ENCODE measurements at regions not wholly inside any gene's neighbourhood (a gene's known extent, or its start where the extent isn't known, plus 50 kb on each side); places are given as distances from the start of the nearest gene placed in this dataset.
"Not testable (repeated sequence)": the region's sequence is repeated elsewhere in the genome, so short reads cannot be mapped to it uniquely, and the experiment has no call there.

DNA sequence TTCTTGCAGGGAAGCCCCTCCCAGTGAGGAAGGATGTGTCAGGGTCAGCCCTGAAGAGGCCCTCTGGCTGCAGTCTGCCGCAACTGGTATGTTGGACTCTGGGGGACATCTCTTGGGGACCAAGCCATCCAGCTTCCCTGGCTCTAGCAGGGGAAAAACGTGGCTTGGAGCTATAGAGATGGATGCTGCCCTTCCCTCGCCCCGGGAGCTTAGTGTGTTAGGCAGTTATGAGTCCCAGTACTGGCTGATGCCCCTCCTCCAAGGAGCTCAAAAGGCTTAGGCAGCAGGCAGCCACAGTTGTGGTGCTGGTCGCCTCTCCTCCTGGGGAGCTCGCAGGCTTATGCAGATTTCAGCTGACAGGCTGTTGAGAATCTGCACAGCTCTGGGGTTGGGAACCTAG is 353.1 kb upstream of the GBE1 start:
- Histone ChIP-seq H3K27ac (ENCODE audit: low read depth in 1 of 2, low read length in 2 of 2) (no peak overlapping the region), H3K4me3 (replicated peaks in 1 of 3; ENCODE audit: low read depth in 2 of 3, low read length in 3 of 3) (no peak overlapping the region), H3K9me3 (replicated peaks in 1 of 2; ENCODE audit: control insufficient read depth in 1 of 2, insufficient read depth in 1 of 2, low read length in 2 of 2) (peaks cover 20 to 25% of the 10 kb centered on the region in 2 donors), H3K36me3 (replicated peaks in 1 of 2; ENCODE audit: control insufficient read depth in 1 of 2, insufficient read depth in 2 of 2, low read length in 2 of 2) (no peaks in the 10 kb centered on the region), H3K79me2 (ENCODE audit: insufficient read depth, low read length) (no peaks in the 10 kb centered on the region), H4K20me1 (ENCODE audit: insufficient read depth, low read length) (no peaks in the 10 kb centered on the region), H3K9ac (ENCODE audit: insufficient read depth, low read length, poor library complexity, severe bottlenecking) (no peak overlapping the region), H3K4me2 (replicated peaks; ENCODE audit: extremely low read depth, low read length, poor library complexity, severe bottlenecking) (no peak overlapping the region), H3K27me3 (ENCODE audit: control insufficient read depth in 2 of 2, insufficient read depth in 2 of 2, low read length in 2 of 2) (no peaks in the 10 kb centered on the region), H2AFZ (ENCODE audit: insufficient read depth, low read depth, low read length, poor library complexity, severe bottlenecking) (no peak overlapping the region), H3K4me1 (ENCODE audit: control insufficient read depth in 1 of 2, insufficient read depth in 2 of 2, low read length in 2 of 2) (no peaks in the 10 kb centered on the region)
- DNase-seq = no peak
- intact Hi-C loops (cut with micrococcal nuclease) = no loop called here
- Mint-ChIP-seq H3K36me3 (no peaks in the 10 kb centered on the region), H3K4me1 (no peaks in the 10 kb centered on the region), H3K4me3 (no peak overlapping the region), H3K27me3 (ENCODE audit: low read depth in 3 of 3) (no peaks in the 10 kb centered on the region), H3K9me3 (peaks cover 27 to 36% (median 29%) of the 10 kb centered on the region in 7 donors), H3K27ac (no peak overlapping the region)
- TF ChIP-seq, protein P1, sequence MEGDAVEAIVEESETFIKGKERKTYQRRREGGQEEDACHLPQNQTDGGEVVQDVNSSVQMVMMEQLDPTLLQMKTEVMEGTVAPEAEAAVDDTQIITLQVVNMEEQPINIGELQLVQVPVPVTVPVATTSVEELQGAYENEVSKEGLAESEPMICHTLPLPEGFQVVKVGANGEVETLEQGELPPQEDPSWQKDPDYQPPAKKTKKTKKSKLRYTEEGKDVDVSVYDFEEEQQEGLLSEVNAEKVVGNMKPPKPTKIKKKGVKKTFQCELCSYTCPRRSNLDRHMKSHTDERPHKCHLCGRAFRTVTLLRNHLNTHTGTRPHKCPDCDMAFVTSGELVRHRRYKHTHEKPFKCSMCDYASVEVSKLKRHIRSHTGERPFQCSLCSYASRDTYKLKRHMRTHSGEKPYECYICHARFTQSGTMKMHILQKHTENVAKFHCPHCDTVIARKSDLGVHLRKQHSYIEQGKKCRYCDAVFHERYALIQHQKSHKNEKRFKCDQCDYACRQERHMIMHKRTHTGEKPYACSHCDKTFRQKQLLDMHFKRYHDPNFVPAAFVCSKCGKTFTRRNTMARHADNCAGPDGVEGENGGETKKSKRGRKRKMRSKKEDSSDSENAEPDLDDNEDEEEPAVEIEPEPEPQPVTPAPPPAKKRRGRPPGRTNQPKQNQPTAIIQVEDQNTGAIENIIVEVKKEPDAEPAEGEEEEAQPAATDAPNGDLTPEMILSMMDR (IDR thresholded peaks at IDR 0.05) = no peak
- 92% methylated on average over 5 of the region's 6 CpGs for WGBS (ENCODE audit: insufficient coverage)

DNA sequence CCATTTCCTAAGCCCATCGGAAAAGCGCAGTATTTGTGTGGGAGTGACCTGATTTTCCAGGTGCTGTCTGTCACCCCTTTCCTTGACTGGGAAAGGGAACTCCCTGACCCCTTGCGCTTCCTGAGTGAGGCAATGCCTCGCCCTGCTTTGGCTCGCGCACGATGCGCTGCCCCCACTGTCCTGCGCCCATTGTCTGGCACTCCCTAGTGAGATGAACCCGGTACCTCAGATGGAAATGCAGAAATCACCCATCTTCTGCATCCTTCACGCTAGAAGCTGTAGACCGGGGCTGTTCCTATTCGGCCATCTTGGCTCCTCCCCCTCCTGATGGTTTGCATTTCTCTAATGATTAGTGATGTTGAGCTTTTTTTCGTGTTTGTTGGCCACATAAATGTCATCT is 349.3 kb upstream of the GBE1 start:
- H2AFZ ChIP-seq (ENCODE audit: insufficient read depth, low read depth, low read length, poor library complexity, severe bottlenecking); intact Hi-C loops (cut with micrococcal nuclease); H3K36me3 Mint-ChIP-seq; H3K4me1 ChIP-seq (ENCODE audit: control insufficient read depth in 1 of 2, insufficient read depth in 2 of 2, low read length in 2 of 2); H3K4me3 ChIP-seq (replicated peaks in 1 of 3; ENCODE audit: low read depth in 2 of 3, low read length in 3 of 3); H3K4me1 Mint-ChIP-seq; H4K20me1 ChIP-seq (ENCODE audit: insufficient read depth, low read length); DNase-seq; H3K27ac ChIP-seq (ENCODE audit: low read depth in 1 of 2, low read length in 2 of 2); H3K4me2 ChIP-seq (replicated peaks; ENCODE audit: extremely low read depth, low read length, poor library complexity, severe bottlenecking); H3K27me3 ChIP-seq (ENCODE audit: control insufficient read depth in 2 of 2, insufficient read depth in 2 of 2, low read length in 2 of 2); H3K4me3 Mint-ChIP-seq; H3K27ac Mint-ChIP-seq; H3K36me3 ChIP-seq (replicated peaks in 1 of 2; ENCODE audit: control insufficient read depth in 1 of 2, insufficient read depth in 2 of 2, low read length in 2 of 2); H3K79me2 ChIP-seq (ENCODE audit: insufficient read depth, low read length); H3K27me3 Mint-ChIP-seq (ENCODE audit: low read depth in 3 of 3); H3K9ac ChIP-seq (ENCODE audit: insufficient read depth, low read length, poor library complexity, severe bottlenecking): not testable (repeated sequence)
- peaks cover 20 to 25% of the 10 kb centered on the region in 2 donors for H3K9me3 ChIP-seq (replicated peaks in 1 of 2; ENCODE audit: control insufficient read depth in 1 of 2, insufficient read depth in 1 of 2, low read length in 2 of 2)
- 91% methylated on average over 10 of the region's 14 CpGs for WGBS (ENCODE audit: insufficient coverage)
- H3K9me3 Mint-ChIP-seq = peaks cover 25 to 42% (median 31%) of the 10 kb centered on the region in 7 donors

All from CD14-positive monocyte (primary cell).